AG04450 (cell line): ENCODE measurements at regions not wholly inside any gene's neighbourhood (a gene's known extent, or its start where the extent isn't known, plus 50 kb on each side); places are given as distances from the start of the nearest gene placed in this dataset.

Experiments
- CTCF ChIA-PET: fragments of 300-600, 350-600 bp; formaldehyde crosslinking; extraction: SDS; loops from one replicate; lab custom pipeline; 2022; ENCODE audit warnings: antibody characterized with exemption, inconsistent platforms; lab: Charles Lee
- POLR2A ChIA-PET: fragments of 350-600 bp; formaldehyde crosslinking; extraction: SDS; loops from one replicate; lab custom pipeline; 2021; ENCODE audit warnings: antibody characterized with exemption, inconsistent platforms; lab: Yijun Ruan, JAX
- DNase-seq: peaks from one replicate; pipeline ENCODE4 v3.0.0-alpha.2; 2011; ENCODE audit warnings: low read depth, low spot score
- H3K27ac ChIP-seq: one replicate; pipeline ENCODE4 v1.5.1; 2012; ENCODE audit warnings: low read depth, low read length, control low read depth
- H3K27me3 ChIP-seq: one replicate; pipeline ENCODE4 v1.6.0; 2012; ENCODE audit warnings: low read length; ENCODE audit not compliant: control insufficient read depth, insufficient read depth
- H3K4me3 ChIP-seq: 2 replicates; pipeline ENCODE4 v1.5.1; 2011; ENCODE audit warnings: mild to moderate bottlenecking, low read depth, low read length, control low read depth
- H3K9me3 ChIP-seq: 2 replicates; pipeline ENCODE4 v1.5.1; 2012; ENCODE audit warnings: low read length; ENCODE audit not compliant: control insufficient read depth, insufficient read depth
- CTCF ChIP-seq: IDR thresholded peaks from 2 replicates; pipeline ENCODE4 v1.5.1; 2011; ENCODE audit warnings: low read depth, low read length, control low read depth, inconsistent platforms

- H3K4me3 ChIP-seq, result no peak overlapping the region
- DNase-seq, result no peak
- H3K9me3 ChIP-seq, result no peaks in the 10 kb centered on the region
- no peak overlapping the region for H3K27ac ChIP-seq
- ChIA-PET CTCF (no interaction called here), POLR2A (interaction anchor here (0.7 kb wide), 1 partner anchor 139 kb away, joined by 4 read pairs; no protein-coding TSS in a partner anchor)
- no peak for TF ChIP-seq CTCF
- no peaks in the 10 kb centered on the region for H3K27me3 ChIP-seq
Measured at GRCh38 chr12:107518868-107519267, 166.7 kb upstream of the PWP1 start.

DNA sequence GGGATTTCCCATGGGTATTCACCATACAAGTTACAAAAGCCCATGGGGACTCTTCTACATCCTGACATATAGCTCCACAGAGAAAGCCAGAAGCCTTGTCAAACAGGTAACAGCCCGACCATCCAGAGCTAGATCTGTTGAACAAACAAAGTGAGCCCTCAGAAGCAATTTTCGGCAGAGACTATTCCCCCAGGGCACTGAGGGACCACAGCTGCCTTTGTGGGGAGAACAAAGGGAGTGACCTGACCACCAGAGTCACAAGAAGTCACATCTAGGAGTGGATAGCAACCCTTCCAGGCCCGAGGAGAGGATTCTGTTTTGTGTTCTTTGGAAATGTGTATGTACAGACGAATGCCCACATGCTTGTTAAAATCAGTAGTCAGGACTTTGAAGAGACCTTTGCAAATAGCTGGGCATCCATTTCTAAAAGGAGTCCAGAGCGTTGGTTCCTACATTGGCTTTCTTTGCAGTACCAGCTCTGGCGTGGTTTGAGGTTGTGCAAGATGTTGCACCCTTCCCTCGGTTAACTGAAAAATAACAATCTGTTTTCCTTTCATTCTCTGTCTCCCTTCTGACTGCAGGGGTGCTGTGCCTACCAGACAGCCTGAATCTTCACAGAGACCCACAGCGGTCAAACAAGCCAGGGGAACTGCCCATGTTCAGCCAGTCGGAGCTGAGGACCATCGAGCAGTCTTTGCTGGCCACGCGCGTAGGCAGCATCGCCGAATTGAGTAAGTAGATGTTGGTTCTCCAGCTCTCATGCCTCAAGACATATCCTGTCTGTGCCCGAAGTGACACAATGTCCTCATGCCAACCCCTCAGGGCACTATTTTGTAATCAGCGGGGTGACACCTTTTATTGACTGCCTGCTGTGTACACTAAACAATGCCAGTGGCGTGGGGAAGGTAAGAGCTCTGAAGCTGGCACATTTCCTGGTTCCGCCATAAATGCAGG lies 165.4 kb upstream of the PWP1 start:
- no peak for DNase-seq
- Histone ChIP-seq H3K4me3 (no peak overlapping the region), H3K27me3 (no peaks in the 10 kb centered on the region), H3K27ac (no peak overlapping the region), H3K9me3 (no peaks in the 10 kb centered on the region)
- POLR2A ChIA-PET, result no interaction called here
- CTCF ChIA-PET, result interaction anchor here (1.7 kb wide), 1 partner anchor 87 kb away, joined by 6 read pairs; no protein-coding TSS in a partner anchor
- no peak for TF ChIP-seq CTCF

DNA sequence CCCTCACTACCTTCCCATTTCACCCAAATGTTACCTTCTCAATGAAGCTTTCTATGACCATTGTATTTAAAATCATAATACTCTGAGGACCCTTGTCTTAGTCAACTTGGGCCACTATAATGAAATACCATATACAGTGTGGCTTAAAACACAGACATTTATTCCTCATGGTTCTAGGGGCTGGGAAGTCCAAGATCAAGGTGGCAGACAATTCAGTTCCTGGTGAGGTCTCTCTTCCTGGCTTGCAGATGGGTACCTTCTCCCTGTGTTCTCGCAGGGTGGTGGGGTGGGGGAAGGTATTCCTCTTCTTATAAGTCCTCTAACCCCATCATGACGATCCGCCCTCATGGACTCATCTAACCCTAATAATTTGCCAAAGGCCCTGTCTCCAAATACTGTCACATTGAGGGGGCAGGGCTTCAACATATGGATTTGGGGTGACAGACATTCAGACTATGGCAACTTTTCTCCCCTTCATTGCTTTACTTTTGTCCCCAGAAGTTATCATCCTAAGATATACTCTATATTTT lies 163.7 kb upstream of the PWP1 start:
- Histone ChIP-seq H3K27ac (no peak overlapping the region), H3K9me3 (no peaks in the 10 kb centered on the region), H3K4me3 (no peak overlapping the region), H3K27me3 (no peaks in the 10 kb centered on the region)
- CTCF ChIA-PET, result interaction anchor here (0.7 kb wide), 1 partner anchor 9 kb away, joined by 3 read pairs; no protein-coding TSS in a partner anchor
- no peak for TF ChIP-seq CTCF
- POLR2A ChIA-PET, result no interaction called here
- no peak for DNase-seq

DNA sequence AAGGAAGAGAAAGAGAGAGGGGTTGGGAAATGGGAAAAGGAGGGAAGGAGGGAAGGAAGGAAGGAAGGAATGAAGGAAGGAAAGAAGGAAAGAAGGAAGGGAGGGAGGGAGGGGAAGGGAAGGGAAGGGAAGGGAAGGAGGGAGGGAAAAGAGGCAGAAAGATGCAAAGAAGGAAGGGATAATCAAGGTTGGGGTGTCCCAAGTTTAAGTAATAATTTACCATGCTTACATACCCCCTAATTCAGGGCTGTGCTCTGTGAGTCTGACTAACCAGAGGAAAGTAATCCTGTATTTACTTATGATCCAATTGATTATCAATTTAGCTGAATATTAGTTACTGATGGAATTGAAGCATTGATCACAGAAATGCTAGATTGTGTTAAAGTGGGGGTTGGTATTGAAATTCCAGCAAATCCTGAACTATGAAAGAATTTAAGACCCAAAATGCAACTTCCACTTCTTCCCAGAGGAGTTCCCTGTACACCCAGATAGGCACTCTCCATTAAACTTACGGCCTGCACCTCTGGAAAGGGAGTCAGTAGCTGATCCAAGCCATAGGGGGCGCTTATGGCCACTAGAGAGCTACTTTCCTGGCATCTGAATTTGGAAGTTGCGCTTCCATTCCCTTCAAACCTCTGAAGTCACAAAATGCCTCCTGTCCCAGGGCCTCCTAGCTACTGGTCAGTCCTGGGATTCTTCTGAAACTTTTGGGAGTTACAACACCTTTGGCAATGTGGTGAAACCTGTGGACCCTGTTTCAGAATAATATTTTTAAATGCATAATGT lies 162.7 kb upstream of the PWP1 start:
- no peak for DNase-seq
- Histone ChIP-seq H3K27me3 (no peaks in the 10 kb centered on the region), H3K27ac (no peak overlapping the region), H3K4me3 (no peak overlapping the region), H3K9me3 (no peaks in the 10 kb centered on the region)
- POLR2A ChIA-PET, result no interaction called here
- peak; percentile 28 for TF ChIP-seq CTCF
- CTCF ChIA-PET, result no interaction called here
